GM12878 (cell line): ENCODE measurements at regions not wholly inside any gene's neighbourhood (a gene's known extent, or its start where the extent isn't known, plus 50 kb on each side); places are given as distances from the start of the nearest gene placed in this dataset.

Experiments
- ATAC-seq: fragments of 200-7000 bp; cut with Tn5 transposase; 3 replicates; pipeline ENCODE4 v1.9.1; 2020; ENCODE audit warnings: mild to moderate bottlenecking, moderate library complexity
- BruUV-seq: library from RNA; stranded (reverse); fragments of 400-500 nt; replicated peaks from 2 replicates; lab custom pipeline; 2021; lab: Mats Ljungman, UMichigan
- CTCF ChIA-PET: fragments of 300-600 bp; sonication (Branson Sonifier 250); formaldehyde crosslinking; extraction: SDS; loops from one replicate; lab custom pipeline; 2021; ENCODE audit warnings: inconsistent platforms; lab: Yijun Ruan, JAX
- POLR2A ChIA-PET: fragments of 350-600 bp; formaldehyde crosslinking; extraction: SDS; loops from one replicate; lab custom pipeline; 2021; ENCODE audit warnings: inconsistent platforms; lab: Charles Lee
- RAD21 ChIA-PET: fragments of 300-600 bp; sonication (Branson Sonifier 250); formaldehyde crosslinking; loops from one replicate; lab custom pipeline; 2023; ENCODE audit warnings: antibody characterized with exemption; ENCODE audit not compliant: unreplicated experiment; lab: Charles Lee
- SMC1A ChIA-PET: fragments of 300-600 bp; sonication (Branson Sonifier 250); formaldehyde crosslinking; loops from one replicate; lab custom pipeline; 2023; ENCODE audit not compliant: unreplicated experiment, uncharacterized antibody; lab: Charles Lee
- DNase-seq: peaks from one replicate; pipeline ENCODE4 v3.0.0-alpha.2; 2011; ENCODE audit warnings: low read depth, low spot score
- FAIRE-seq: peaks from 3 replicates; lab custom pipeline; 2011; peaks lifted over from hg19 to GRCh38; lab: Jason Lieb, UNC
- H2AFZ ChIP-seq: 2 replicates; pipeline ENCODE4 v1.6.0; 2011; ENCODE audit warnings: low read depth, low read length, control low read depth; ENCODE audit not compliant: control insufficient read depth
- H3K27ac ChIP-seq: 2 replicates; pipeline ENCODE4 v1.5.1; 2011; ENCODE audit warnings: control low read depth; ENCODE audit not compliant: control insufficient read depth, insufficient read depth
- H3K27me3 ChIP-seq, 2 experiments: replicated peaks in 1 of 2; 2 replicates each; pipeline versions ENCODE4 v1.6.0 to v1.6.1; 2011; ENCODE audit warnings: low read length in 1 of 2; ENCODE audit not compliant: control insufficient read depth in 2 of 2, insufficient read depth in 2 of 2
- H3K36me3 ChIP-seq, 2 experiments: 2 replicates each; pipeline ENCODE4 v1.5.1; 2011; ENCODE audit warnings: low read length in 1 of 2; ENCODE audit not compliant: control insufficient read depth in 2 of 2, insufficient read depth in 2 of 2
- H3K4me1 ChIP-seq: 2 replicates; pipeline ENCODE4 v1.6.1; 2011; ENCODE audit warnings: mild to moderate bottlenecking, low read length, moderate library complexity, mixed read lengths; ENCODE audit not compliant: control insufficient read depth, insufficient read depth
- H3K4me2 ChIP-seq: 2 replicates; pipeline ENCODE4 v1.6.0; 2011; ENCODE audit warnings: control low read depth; ENCODE audit not compliant: control insufficient read depth, insufficient read depth
- H3K4me3 ChIP-seq: fragments of 200-600 bp; sonication (generic); 2 replicates; pipeline ENCODE4 v1.5.1; 2016
- H3K79me2 ChIP-seq: 2 replicates; pipeline ENCODE4 v1.6.0; 2011; ENCODE audit warnings: low read length; ENCODE audit not compliant: control insufficient read depth, insufficient read depth
- H3K9ac ChIP-seq: 2 replicates; pipeline ENCODE4 v1.8.0; 2011; ENCODE audit warnings: low read length, control low read depth, mixed read lengths; ENCODE audit not compliant: control insufficient read depth, insufficient read depth
- H3K9me3 ChIP-seq: replicated peaks from 3 replicates; pipeline ENCODE4 v1.5.1; 2011; ENCODE audit warnings: mild to moderate bottlenecking, low read length; ENCODE audit not compliant: control insufficient read depth, insufficient read depth
- H4K20me1 ChIP-seq: 2 replicates; pipeline ENCODE4 v1.6.0; 2011; ENCODE audit not compliant: control insufficient read depth, insufficient read depth
- NR2C2 ChIP-seq: IDR thresholded peaks from 2 replicates; pipeline ENCODE4 v1.6.1; 2011; ENCODE audit warnings: borderline replicate concordance, low read depth; ENCODE audit not compliant: control insufficient read depth, insufficient read length
- SMAD5 ChIP-seq: IDR thresholded peaks from 2 replicates; pipeline ENCODE4 v1.6.1; 2016; ENCODE audit warnings: antibody characterized with exemption, low read depth
- SMC3 ChIP-seq: IDR thresholded peaks from 2 replicates; pipeline ENCODE4 v1.6.1; 2011; ENCODE audit warnings: low read length, improper control_type of control experiment, borderline replicate concordance
- WGBS: methylation state at CpG from one replicate; pipeline ENCODE4 v1.1.6; 2016; ENCODE audit warnings: low lambda C conversion rate; ENCODE audit not compliant: insufficient replicate concordance, insufficient coverage; ENCODE audit errors: missing lambda C conversion rate; 5-methylcytosine and 5-hydroxymethylcytosine counted together
- in situ Hi-C: fragments of 300-500 bp; cut with MboI; formaldehyde crosslinking; loops from 9 replicates; pipeline ENCODE4 v1.14.3; 2018; ENCODE audit warnings: mixed read lengths
- intact Hi-C: fragments of 100-400 bp; cut with micrococcal nuclease; formaldehyde crosslinking; loops from one replicate; pipeline ENCODE4 v1.14.2; 2022; ENCODE audit not compliant: unreplicated experiment
- TF ChIP-seq, protein P1 (sequence below): fragments of 450-650 bp; IDR thresholded peaks from 2 replicates; pipeline ENCODE4 v1.6.1; 2018; ENCODE audit warnings: borderline replicate concordance, mild to moderate bottlenecking; ENCODE audit not compliant: partially characterized antibody

- ChIA-PET CTCF (no interaction called here), SMC1A (no interaction called here), POLR2A (no interaction called here), RAD21 (no interaction called here)
- H3K36me3 ChIP-seq: no peaks in the 10 kb centered on the region
- H4K20me1 ChIP-seq: no peaks in the 10 kb centered on the region
- H3K27ac ChIP-seq: no peak overlapping the region
- WGBS: 27% methylated on average over 13 of the region's 13 CpGs
- DNase-seq (no peak), FAIRE-seq (no peak), ATAC-seq (no peak)
- BruUV-seq: no TSS peak
- H3K4me1 ChIP-seq: no peaks in the 10 kb centered on the region
- H3K4me3 ChIP-seq: no peak overlapping the region
- in situ Hi-C loops: no loop called here
- H3K9ac ChIP-seq: no peak overlapping the region
- no peaks in the 10 kb centered on the region for H3K79me2 ChIP-seq
- TF ChIP-seq SMC3 (no peak), SMAD5 (no peak), NR2C2 (no peak)
- TF ChIP-seq, protein P1, sequence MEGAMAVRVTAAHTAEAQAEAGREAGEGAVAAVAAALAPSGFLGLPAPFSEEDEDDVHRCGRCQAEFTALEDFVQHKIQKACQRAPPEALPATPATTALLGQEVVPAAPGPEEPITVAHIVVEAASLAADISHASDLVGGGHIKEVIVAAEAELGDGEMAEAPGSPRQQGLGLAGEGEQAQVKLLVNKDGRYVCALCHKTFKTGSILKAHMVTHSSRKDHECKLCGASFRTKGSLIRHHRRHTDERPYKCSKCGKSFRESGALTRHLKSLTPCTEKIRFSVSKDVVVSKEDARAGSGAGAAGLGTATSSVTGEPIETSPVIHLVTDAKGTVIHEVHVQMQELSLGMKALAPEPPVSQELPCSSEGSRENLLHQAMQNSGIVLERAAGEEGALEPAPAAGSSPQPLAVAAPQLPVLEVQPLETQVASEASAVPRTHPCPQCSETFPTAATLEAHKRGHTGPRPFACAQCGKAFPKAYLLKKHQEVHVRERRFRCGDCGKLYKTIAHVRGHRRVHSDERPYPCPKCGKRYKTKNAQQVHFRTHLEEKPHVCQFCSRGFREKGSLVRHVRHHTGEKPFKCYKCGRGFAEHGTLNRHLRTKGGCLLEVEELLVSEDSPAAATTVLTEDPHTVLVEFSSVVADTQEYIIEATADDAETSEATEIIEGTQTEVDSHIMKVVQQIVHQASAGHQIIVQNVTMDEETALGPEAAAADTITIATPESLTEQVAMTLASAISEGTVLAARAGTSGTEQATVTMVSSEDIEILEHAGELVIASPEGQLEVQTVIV: no peak
- no peaks in the 10 kb centered on the region for H3K9me3 ChIP-seq
- H3K4me2 ChIP-seq: no peak overlapping the region
- no peak overlapping the region for H2AFZ ChIP-seq
- no peaks in the 10 kb centered on the region for H3K27me3 ChIP-seq
- intact Hi-C loops: no loop called here
Measured at GRCh38 chr10:128577958-128578750, 451.9 kb upstream of the MKI67 start.
